ENCODE measurements at regions not wholly inside any gene's neighbourhood (a gene's known extent, or its start where the extent isn't known, plus 50 kb on each side); places are given as distances from the start of the nearest gene placed in this dataset.

DNA sequence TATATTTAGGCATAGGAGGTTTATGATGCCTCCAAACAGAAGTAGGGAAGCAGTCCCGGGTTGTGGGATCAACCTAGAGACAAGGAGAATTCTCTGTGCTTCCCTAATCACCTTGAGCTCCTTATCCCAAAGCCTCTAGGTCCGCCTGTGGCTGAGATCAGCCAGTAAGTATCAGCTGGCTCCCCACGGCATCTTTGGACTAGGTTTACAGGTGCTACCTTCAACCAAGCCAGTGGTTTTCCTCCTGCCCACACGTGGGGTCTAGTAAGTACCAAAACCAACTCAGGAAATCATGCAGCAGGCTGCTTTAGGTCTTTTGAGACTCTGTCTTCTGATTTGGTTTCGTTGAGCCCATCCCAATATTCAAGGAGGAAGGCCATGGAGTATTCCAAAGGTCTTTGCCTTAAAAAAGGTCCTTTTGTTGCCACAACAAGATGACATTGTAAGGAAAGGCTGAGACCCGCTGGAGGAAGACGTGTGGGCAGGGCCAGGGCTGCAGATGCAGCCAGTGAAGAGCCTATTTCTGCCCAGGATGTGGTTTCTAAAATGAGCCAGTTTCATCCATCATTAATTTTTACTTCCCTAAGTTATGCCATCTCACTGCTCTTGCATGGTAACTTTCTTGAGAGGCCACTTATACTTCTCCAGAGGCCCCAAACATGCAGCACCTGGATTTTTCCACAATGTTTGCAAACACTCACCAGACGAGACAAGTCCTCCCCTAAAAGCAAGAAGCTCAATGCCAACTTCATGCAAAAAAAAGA lies 248.7 kb downstream of the RNF152 start:
- TF ChIP-seq TCF4 (CRISPR knock-in tag; IDR thresholded peaks at IDR 0.05; ENCODE audit: borderline replicate concordance) = no peak
- TF ChIP-seq ISL1 (CRISPR knock-in tag; IDR thresholded peaks at IDR 0.05) = no peak
- TF ChIP-seq CSDC2 (CRISPR knock-in tag; IDR thresholded peaks at IDR 0.05) = no peak
- TF ChIP-seq ZFP30 (CRISPR knock-in tag; IDR thresholded peaks at IDR 0.05) = no peak
- TF ChIP-seq PPARA (CRISPR knock-in tag; IDR thresholded peaks at IDR 0.05; ENCODE audit: borderline replicate concordance) = no peak
- TF ChIP-seq TOX (CRISPR knock-in tag; IDR thresholded peaks at IDR 0.05; ENCODE audit: borderline replicate concordance) = no peak
- TF ChIP-seq ZNF8 (CRISPR knock-in tag; IDR thresholded peaks at IDR 0.05) = no peak
- TF ChIP-seq RARB (CRISPR knock-in tag; IDR thresholded peaks at IDR 0.05) = no peak
- TF ChIP-seq ZFP3 (CRISPR knock-in tag; IDR thresholded peaks at IDR 0.05) = no peak
- no peak for TF ChIP-seq ESRRG (CRISPR knock-in tag; IDR thresholded peaks at IDR 0.05)
- no peak for TF ChIP-seq OSR1 (CRISPR knock-in tag; IDR thresholded peaks at IDR 0.05)
- no peak for ATAC-seq

DNA sequence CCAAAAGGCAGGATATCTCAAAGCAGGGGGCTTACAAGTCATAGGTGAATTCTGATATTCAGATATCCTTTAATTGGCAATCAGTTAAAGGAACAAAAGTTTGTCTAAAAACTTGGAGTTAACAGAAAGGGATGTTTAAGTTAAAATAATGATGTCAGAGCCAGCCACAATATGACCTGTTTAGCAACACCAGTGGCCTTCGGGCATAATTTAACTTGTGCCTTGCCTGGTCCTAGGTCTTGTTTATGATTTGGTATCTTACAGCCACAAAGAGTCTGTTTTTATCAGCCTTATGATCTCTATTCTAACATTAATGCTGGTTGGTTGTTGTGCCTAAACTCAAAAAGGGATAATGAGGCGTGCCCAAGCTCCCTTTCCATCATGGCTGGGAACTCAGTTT lies 252.9 kb downstream of the RNF152 start:
- TF ChIP-seq CSRNP3 (CRISPR knock-in tag; IDR thresholded peaks at IDR 0.05) = no peak
- no peak for TF ChIP-seq SNAI2 (CRISPR knock-in tag; IDR thresholded peaks at IDR 0.05)
- TF ChIP-seq PPARA (CRISPR knock-in tag; IDR thresholded peaks at IDR 0.05; ENCODE audit: borderline replicate concordance) = no peak
- no peak for TF ChIP-seq TOX (CRISPR knock-in tag; IDR thresholded peaks at IDR 0.05; ENCODE audit: borderline replicate concordance)
- TF ChIP-seq ZFP30 (CRISPR knock-in tag; IDR thresholded peaks at IDR 0.05) = no peak
- no peak for TF ChIP-seq TCF4 (CRISPR knock-in tag; IDR thresholded peaks at IDR 0.05; ENCODE audit: borderline replicate concordance)
- TF ChIP-seq, protein P1, sequence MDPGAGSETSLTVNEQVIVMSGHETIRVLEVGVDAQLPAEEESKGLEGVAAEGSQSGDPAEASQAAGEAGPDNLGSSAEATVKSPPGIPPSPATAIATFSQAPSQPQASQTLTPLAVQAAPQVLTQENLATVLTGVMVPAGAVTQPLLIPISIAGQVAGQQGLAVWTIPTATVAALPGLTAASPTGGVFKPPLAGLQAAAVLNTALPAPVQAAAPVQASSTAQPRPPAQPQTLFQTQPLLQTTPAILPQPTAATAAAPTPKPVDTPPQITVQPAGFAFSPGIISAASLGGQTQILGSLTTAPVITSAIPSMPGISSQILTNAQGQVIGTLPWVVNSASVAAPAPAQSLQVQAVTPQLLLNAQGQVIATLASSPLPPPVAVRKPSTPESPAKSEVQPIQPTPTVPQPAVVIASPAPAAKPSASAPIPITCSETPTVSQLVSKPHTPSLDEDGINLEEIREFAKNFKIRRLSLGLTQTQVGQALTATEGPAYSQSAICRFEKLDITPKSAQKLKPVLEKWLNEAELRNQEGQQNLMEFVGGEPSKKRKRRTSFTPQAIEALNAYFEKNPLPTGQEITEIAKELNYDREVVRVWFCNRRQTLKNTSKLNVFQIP (CRISPR knock-in tag; IDR thresholded peaks at IDR 0.05; ENCODE audit: borderline replicate concordance, low read depth) = no peak
- no peak for TF ChIP-seq ZNF70 (CRISPR knock-in tag; IDR thresholded peaks at IDR 0.05)
- TF ChIP-seq TSHZ2 (CRISPR knock-in tag; IDR thresholded peaks at IDR 0.05) = no peak
- no peak for TF ChIP-seq PATZ1 (CRISPR knock-in tag; IDR thresholded peaks at IDR 0.05; ENCODE audit: borderline replicate concordance)
- TF ChIP-seq OSR1 (CRISPR knock-in tag; IDR thresholded peaks at IDR 0.05) = no peak
- no peak for TF ChIP-seq ESRRG (CRISPR knock-in tag; IDR thresholded peaks at IDR 0.05)
- no peak for TF ChIP-seq BACH2 (CRISPR knock-in tag; IDR thresholded peaks at IDR 0.05; ENCODE audit: borderline replicate concordance)
- no peak for TF ChIP-seq RARB (CRISPR knock-in tag; IDR thresholded peaks at IDR 0.05)
- TF ChIP-seq ZFP3 (CRISPR knock-in tag; IDR thresholded peaks at IDR 0.05) = no peak
- ATAC-seq = no peak

DNA sequence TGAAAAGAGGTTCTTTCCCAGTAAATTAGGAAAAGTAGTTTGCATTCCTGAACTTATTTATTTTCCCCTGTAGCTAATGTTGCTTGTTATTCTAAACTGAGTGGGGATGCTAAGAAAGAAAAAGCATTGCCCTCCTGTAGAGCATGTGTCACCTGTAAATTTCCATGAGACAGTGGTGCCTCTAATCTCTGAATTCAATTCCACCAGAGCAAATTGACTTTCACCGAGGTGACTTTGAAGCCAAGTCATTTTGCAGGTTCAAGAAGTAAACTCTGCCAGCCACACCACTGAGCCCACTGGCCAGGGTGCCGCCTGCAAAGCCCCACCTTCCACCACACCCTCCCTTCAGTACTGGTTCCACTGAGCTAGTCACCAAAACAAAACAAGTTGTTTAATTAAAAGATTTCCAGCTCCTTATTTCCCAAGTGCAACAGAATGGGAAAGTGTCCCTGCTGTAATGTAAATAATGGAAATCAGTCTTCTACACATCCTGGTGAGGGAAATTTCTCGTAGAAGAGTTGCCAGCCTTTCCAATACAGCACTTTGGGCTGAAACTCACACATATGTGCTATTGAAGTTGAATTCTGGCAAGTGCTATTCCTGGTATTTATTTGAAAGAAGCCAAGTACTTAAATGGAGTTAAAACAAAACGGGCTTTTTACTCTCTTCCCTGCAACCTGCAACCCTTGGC lies 254.8 kb downstream of the RNF152 start:
- no peak for TF ChIP-seq ZFP30 (CRISPR knock-in tag; IDR thresholded peaks at IDR 0.05)
- no peak for TF ChIP-seq ZNF8 (CRISPR knock-in tag; IDR thresholded peaks at IDR 0.05)
- TF ChIP-seq CSRNP3 (CRISPR knock-in tag; IDR thresholded peaks at IDR 0.05) = no peak
- ATAC-seq = no peak
